PC-9 (cell line): ENCODE measurements at regions not wholly inside any gene's neighbourhood (a gene's known extent, or its start where the extent isn't known, plus 50 kb on each side); places are given as distances from the start of the nearest gene placed in this dataset.

Experiments
- CTCF ChIP-seq: fragments of 200-600 bp; sonication (generic); conservative IDR thresholded peaks from 2 replicates; pipeline ENCODE4 v1.6.1; 2017; ENCODE audit warnings: mixed run types, antibody characterized with exemption, mild to moderate bottlenecking, moderate library complexity
- EZH2 ChIP-seq: fragments of 200-600 bp; sonication (generic); IDR thresholded peaks from 2 replicates; pipeline ENCODE4 v1.8.0; 2017; ENCODE audit warnings: antibody characterized with exemption, low read depth

DNA sequence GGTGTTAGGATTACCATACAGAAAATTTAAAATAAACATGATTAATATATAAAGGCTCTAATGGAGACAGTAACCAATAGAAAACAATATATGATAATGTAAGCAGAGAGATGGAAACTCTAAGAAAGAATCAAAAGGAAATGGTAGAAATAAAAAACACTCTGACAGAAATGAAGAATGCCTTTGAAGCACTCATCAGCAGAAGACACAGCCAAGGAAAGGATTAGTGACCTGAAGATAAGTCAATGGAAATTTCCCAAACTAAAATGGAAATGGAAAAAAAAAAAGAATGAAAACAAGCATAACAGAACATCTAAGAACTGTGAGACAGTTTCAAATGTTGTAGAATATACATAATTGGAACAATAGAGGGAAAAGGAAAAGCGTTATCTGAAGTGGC, 302.6 kb downstream of the DRD1 start:
- TF ChIP-seq CTCF = no peak
- no peak for TF ChIP-seq EZH2
